SK-N-SH treated with all-trans-retinoic acid at 6 μM for 48 hours (cell line): ENCODE measurements at regions not wholly inside any gene's neighbourhood (a gene's known extent, or its start where the extent isn't known, plus 50 kb on each side); places are given as distances from the start of the nearest gene placed in this dataset.

Experiments used
- ATAC-seq: fragments of 200-7000 bp; cut with Tn5 transposase; 3 replicates; pipeline ENCODE4 v1.9.1; 2020; ENCODE audit warnings: mild to moderate bottlenecking, moderate library complexity
- ARNTL ChIP-seq: fragments of 450-650 bp; formaldehyde crosslinking; IDR thresholded peaks from 2 replicates; pipeline ENCODE4 v1.5.0; 2020; ENCODE audit warnings: low read depth, mild to moderate bottlenecking, moderate library complexity, borderline replicate concordance
- BACH2 ChIP-seq: fragments of 250-450 bp; sonication (Bioruptor Pico); IDR thresholded peaks from 2 replicates; pipeline ENCODE4 v1.9.0; 2021; ENCODE audit warnings: mild to moderate bottlenecking, borderline replicate concordance
- CREB5 ChIP-seq: fragments of 250-450 bp; sonication (Bioruptor Pico); IDR thresholded peaks from 2 replicates; pipeline ENCODE4 v1.5.1; 2020; ENCODE audit warnings: low read depth, mild to moderate bottlenecking, moderate library complexity
- CSDC2 ChIP-seq: fragments of 250-450 bp; sonication (Bioruptor Pico); IDR thresholded peaks from 2 replicates; pipeline ENCODE4 v1.5.0; 2020; ENCODE audit warnings: mild to moderate bottlenecking, moderate library complexity
- CSRNP3 ChIP-seq: fragments of 250-450 bp; sonication (Bioruptor Pico); IDR thresholded peaks from 2 replicates; pipeline ENCODE4 v1.5.1; 2021; ENCODE audit warnings: mild to moderate bottlenecking, moderate library complexity
- ESRRG ChIP-seq: fragments of 250-450 bp; sonication (Bioruptor Pico); IDR thresholded peaks from 2 replicates; pipeline ENCODE4 v1.6.1; 2021; ENCODE audit warnings: mild to moderate bottlenecking
- GLIS3 ChIP-seq: fragments of 250-450 bp; sonication (Bioruptor Pico); IDR thresholded peaks from 2 replicates; pipeline ENCODE4 v1.5.0; 2020; ENCODE audit warnings: mild to moderate bottlenecking, moderate library complexity
- ISL1 ChIP-seq: fragments of 250-450 bp; sonication (Bioruptor Pico); IDR thresholded peaks from 2 replicates; pipeline ENCODE4 v2.1.2; 2022; ENCODE audit warnings: mild to moderate bottlenecking, moderate library complexity
- OSR1 ChIP-seq: fragments of 250-450 bp; sonication (Bioruptor Pico); IDR thresholded peaks from 2 replicates; pipeline ENCODE4 v1.8.0; 2022; ENCODE audit warnings: moderate library complexity, mild to moderate bottlenecking, inconsistent platforms
- PATZ1 ChIP-seq: fragments of 250-450 bp; sonication (Bioruptor Pico); IDR thresholded peaks from 2 replicates; pipeline ENCODE4 v1.8.0; 2020; ENCODE audit warnings: mild to moderate bottlenecking, moderate library complexity, borderline replicate concordance
- POU6F1 ChIP-seq: fragments of 250-450 bp; sonication (Bioruptor Pico); IDR thresholded peaks from 2 replicates; pipeline ENCODE4 v1.8.0; 2021; ENCODE audit warnings: low read depth, mild to moderate bottlenecking, moderate library complexity, borderline replicate concordance
- PPARA ChIP-seq: fragments of 250-450 bp; sonication (Bioruptor Pico); IDR thresholded peaks from 2 replicates; pipeline ENCODE4 v1.5.0; 2020; ENCODE audit warnings: mild to moderate bottlenecking, borderline replicate concordance
- RARB ChIP-seq: fragments of 250-450 bp; sonication (Bioruptor Pico); IDR thresholded peaks from 2 replicates; pipeline ENCODE4 v1.8.0; 2021; ENCODE audit warnings: mild to moderate bottlenecking, moderate library complexity
- TCF4 ChIP-seq: fragments of 250-450 bp; sonication (Bioruptor Pico); IDR thresholded peaks from 2 replicates; pipeline ENCODE4 v1.8.0; 2021; ENCODE audit warnings: mild to moderate bottlenecking, moderate library complexity, borderline replicate concordance
- TOX ChIP-seq: fragments of 250-450 bp; sonication (Bioruptor Pico); IDR thresholded peaks from 2 replicates; pipeline ENCODE4 v1.8.0; 2021; ENCODE audit warnings: mild to moderate bottlenecking, moderate library complexity, borderline replicate concordance
- TSHZ2 ChIP-seq: fragments of 250-450 bp; sonication (Bioruptor Pico); IDR thresholded peaks from 2 replicates; pipeline ENCODE4 v1.5.0; 2020; ENCODE audit warnings: mild to moderate bottlenecking, moderate library complexity
- ZC3H10 ChIP-seq: fragments of 250-450 bp; sonication (Bioruptor Pico); IDR thresholded peaks from 2 replicates; pipeline ENCODE4 v1.5.1; 2021; ENCODE audit warnings: mild to moderate bottlenecking, moderate library complexity
- ZFP3 ChIP-seq: fragments of 250-450 bp; sonication (Bioruptor Pico); IDR thresholded peaks from 2 replicates; pipeline ENCODE4 v1.5.0; 2020; ENCODE audit warnings: mild to moderate bottlenecking, moderate library complexity
- ZFP30 ChIP-seq: fragments of 450-650 bp; formaldehyde crosslinking; IDR thresholded peaks from 2 replicates; pipeline ENCODE4 v1.5.0; 2022; ENCODE audit warnings: mild to moderate bottlenecking, moderate library complexity
- ZNF565 ChIP-seq: fragments of 450-650 bp; formaldehyde crosslinking; conservative IDR thresholded peaks from 2 replicates; pipeline ENCODE4 v1.5.0; 2020; ENCODE audit warnings: low read depth, mild to moderate bottlenecking, moderate library complexity
- ZNF70 ChIP-seq: fragments of 450-650 bp; formaldehyde crosslinking; IDR thresholded peaks from 2 replicates; pipeline ENCODE4 v1.5.0; 2020; ENCODE audit warnings: mild to moderate bottlenecking, moderate library complexity
- ZNF8 ChIP-seq: fragments of 450-650 bp; formaldehyde crosslinking; IDR thresholded peaks from 2 replicates; pipeline ENCODE4 v1.5.0; 2020; ENCODE audit warnings: mild to moderate bottlenecking, moderate library complexity

- ATAC-seq, result no peak
- TF ChIP-seq ZFP30 (CRISPR knock-in tag), result no peak
- no peak for TF ChIP-seq RARB (CRISPR knock-in tag)
- TF ChIP-seq PATZ1 (CRISPR knock-in tag), result no peak
- no peak for TF ChIP-seq ZNF565 (CRISPR knock-in tag)
- TF ChIP-seq BACH2 (CRISPR knock-in tag), result no peak
- no peak for TF ChIP-seq ZFP3 (CRISPR knock-in tag)
- TF ChIP-seq CSDC2 (CRISPR knock-in tag), result no peak
- no peak for TF ChIP-seq ISL1
- no peak for TF ChIP-seq CSRNP3 (CRISPR knock-in tag)
- TF ChIP-seq OSR1 (CRISPR knock-in tag), result no peak
- no peak for TF ChIP-seq PPARA (CRISPR knock-in tag)
- TF ChIP-seq TOX, result no peak
- no peak for TF ChIP-seq TCF4
- TF ChIP-seq ZC3H10, result no peak
- TF ChIP-seq ESRRG (CRISPR knock-in tag), result no peak
- TF ChIP-seq ZNF70 (CRISPR knock-in tag), result no peak
- no peak for TF ChIP-seq ARNTL (CRISPR knock-in tag)
These were observed 119.7 kb upstream of the CIBAR2 start for GRCh38 chr16:85231959-85232358.

- no peak for ATAC-seq
- no peak for TF ChIP-seq ZFP30 (CRISPR knock-in tag)
- no peak for TF ChIP-seq ARNTL (CRISPR knock-in tag)
- no peak for TF ChIP-seq CSRNP3 (CRISPR knock-in tag)
- no peak for TF ChIP-seq ZNF70 (CRISPR knock-in tag)
- TF ChIP-seq TSHZ2 (CRISPR knock-in tag), result no peak
- no peak for TF ChIP-seq RARB (CRISPR knock-in tag)
- no peak for TF ChIP-seq TCF4
- TF ChIP-seq ZFP3 (CRISPR knock-in tag), result no peak
- no peak for TF ChIP-seq CSDC2 (CRISPR knock-in tag)
- TF ChIP-seq ZNF8 (CRISPR knock-in tag), result no peak
- no peak for TF ChIP-seq ESRRG (CRISPR knock-in tag)
- TF ChIP-seq OSR1 (CRISPR knock-in tag), result no peak
These were observed 120.3 kb upstream of the CIBAR2 start for GRCh38 chr16:85232369-85233142.

GRCh38 chr16:85233516-85233915, 121.2 kb upstream of the CIBAR2 start:
- no peak for ATAC-seq
- TF ChIP-seq TCF4, result no peak
- TF ChIP-seq ZFP3 (CRISPR knock-in tag), result no peak
- TF ChIP-seq POU6F1, result no peak
- no peak for TF ChIP-seq ISL1
- no peak for TF ChIP-seq CREB5
- no peak for TF ChIP-seq ZNF8 (CRISPR knock-in tag)
- TF ChIP-seq CSDC2 (CRISPR knock-in tag), result no peak
- TF ChIP-seq ZNF70 (CRISPR knock-in tag), result no peak
- no peak for TF ChIP-seq ZC3H10
- no peak for TF ChIP-seq RARB (CRISPR knock-in tag)
- TF ChIP-seq ARNTL (CRISPR knock-in tag), result no peak
- TF ChIP-seq TSHZ2 (CRISPR knock-in tag), result no peak
- TF ChIP-seq ZNF565 (CRISPR knock-in tag), result no peak
- TF ChIP-seq PPARA (CRISPR knock-in tag), result no peak
- no peak for TF ChIP-seq GLIS3 (CRISPR knock-in tag)
- TF ChIP-seq OSR1 (CRISPR knock-in tag), result no peak
